ENCODE measurements at regions not wholly inside any gene's neighbourhood (a gene's known extent, or its start where the extent isn't known, plus 50 kb on each side); places are given as distances from the start of the nearest gene placed in this dataset.
A peak's percentile ranks its signal among the peaks of the same experiment; 100 is the strongest.

DNA sequence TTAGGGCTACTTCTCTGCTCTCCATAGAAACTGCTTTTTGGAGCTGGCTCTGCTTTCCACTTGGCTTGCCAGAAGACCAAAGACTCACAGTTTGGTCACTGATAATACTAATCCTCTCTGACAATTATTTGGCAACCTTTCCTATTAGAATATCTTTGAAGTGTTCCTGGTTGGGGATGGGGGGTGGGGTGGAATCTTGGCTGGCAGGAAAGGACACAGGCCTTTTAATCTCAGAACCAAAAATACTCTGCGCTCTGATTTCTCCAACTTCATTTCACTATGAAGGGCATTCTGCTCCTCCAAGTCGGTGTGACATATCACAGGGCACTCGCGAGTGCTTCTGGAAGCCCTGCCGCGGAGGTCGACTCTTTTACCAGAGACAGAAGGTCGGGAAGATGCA lies 1329.0 kb upstream of the WWC1 start:
- Histone ChIP-seq H3K27ac (ENCODE audit: low read depth in 2 of 2, low read length in 2 of 2) (no peak overlapping the region), H3K9ac (ENCODE audit: low read depth in 1 of 2, low read length in 2 of 2) (no peak overlapping the region), H3K4me1 (ENCODE audit: control insufficient read depth in 2 of 2, insufficient read depth in 2 of 2, low read length in 2 of 2) (no peaks in the 10 kb centered on the region), H3K4me3 (ENCODE audit: low read length in 2 of 2) (no peak overlapping the region), H3K9me3 (ENCODE audit: control insufficient read depth in 2 of 2, low read length in 2 of 2) (no peaks in the 10 kb centered on the region), H3K36me3 (ENCODE audit: control insufficient read depth in 2 of 2, insufficient read depth in 2 of 2, low read length in 2 of 2) (no peaks in the 10 kb centered on the region), H3K27me3 (ENCODE audit: control insufficient read depth in 2 of 2, insufficient read depth in 2 of 2, low read length in 2 of 2) (no peaks in the 10 kb centered on the region)

DNA sequence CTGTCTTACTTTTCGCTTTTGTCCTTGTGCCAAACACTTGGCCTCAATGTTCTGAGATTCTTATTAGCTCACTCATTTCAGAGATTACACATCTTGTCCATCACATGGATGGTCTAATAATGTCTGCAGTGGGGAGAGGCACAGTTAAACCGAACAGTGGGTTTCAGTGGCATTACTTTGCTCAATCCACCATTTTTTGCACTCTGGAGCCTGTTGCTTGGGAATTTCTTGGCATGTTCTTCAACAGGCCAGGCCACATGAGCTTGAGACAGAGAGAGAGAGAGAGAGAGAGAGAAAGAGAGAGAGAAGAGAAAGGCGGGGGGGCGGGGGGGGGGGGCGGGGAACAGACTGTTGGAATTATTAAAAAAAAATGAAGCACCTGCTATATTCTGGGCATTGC lies 1327.8 kb upstream of the WWC1 start:
- no peaks in the 10 kb centered on the region for H3K27me3 ChIP-seq (ENCODE audit: control insufficient read depth in 2 of 2, insufficient read depth in 2 of 2, low read length in 2 of 2)
- H3K4me3 ChIP-seq (ENCODE audit: low read length in 2 of 2) = no peak overlapping the region
- H3K36me3 ChIP-seq (ENCODE audit: control insufficient read depth in 2 of 2, insufficient read depth in 2 of 2, low read length in 2 of 2) = no peaks in the 10 kb centered on the region
- H3K4me1 ChIP-seq (ENCODE audit: control insufficient read depth in 2 of 2, insufficient read depth in 2 of 2, low read length in 2 of 2) = no peaks in the 10 kb centered on the region
- H3K9me3 ChIP-seq (ENCODE audit: control insufficient read depth in 2 of 2, low read length in 2 of 2) = no peaks in the 10 kb centered on the region
- H3K27ac ChIP-seq (ENCODE audit: low read depth in 2 of 2, low read length in 2 of 2) = no peak overlapping the region
- H3K9ac ChIP-seq (ENCODE audit: low read depth in 1 of 2, low read length in 2 of 2) = no peak overlapping the region

DNA sequence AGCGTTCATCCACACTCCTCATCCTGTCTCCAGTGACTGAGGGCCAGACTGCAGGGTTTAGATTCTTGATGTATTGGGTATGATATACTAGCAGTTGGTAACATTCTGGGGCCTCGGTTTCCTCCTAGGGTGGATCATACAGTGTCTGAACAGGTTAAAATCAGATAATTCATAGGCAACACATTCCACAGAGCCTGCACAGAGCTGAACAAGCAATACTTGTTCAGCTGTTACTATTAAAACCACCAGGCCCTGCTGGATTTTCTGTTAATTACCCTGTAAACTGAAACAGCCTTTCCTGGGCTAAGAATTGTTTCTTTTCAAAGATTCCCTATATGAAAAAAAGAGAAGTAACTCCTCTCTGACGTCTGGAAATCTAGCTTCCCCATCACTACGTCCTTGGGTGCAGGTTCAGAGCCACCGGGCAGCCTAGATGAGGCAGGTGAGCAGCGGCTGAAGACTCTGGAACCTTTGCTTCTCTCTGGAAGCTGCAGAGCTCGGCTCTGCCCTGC lies 1313.5 kb upstream of the WWC1 start:
- no peaks in the 10 kb centered on the region for H3K36me3 ChIP-seq (ENCODE audit: control insufficient read depth in 2 of 2, insufficient read depth in 2 of 2, low read length in 2 of 2)
- H3K4me3 ChIP-seq (ENCODE audit: low read length in 2 of 2) = peak overlapping the region; percentile 78 to 90
- peak overlapping the region in 1 of 2 donors; percentile 55 for H3K9ac ChIP-seq (ENCODE audit: low read depth in 1 of 2, low read length in 2 of 2)
- H3K4me1 ChIP-seq (ENCODE audit: control insufficient read depth in 2 of 2, insufficient read depth in 2 of 2, low read length in 2 of 2) = peaks cover 2 to 4% of the 10 kb centered on the region in 2 donors
- no peak overlapping the region for H3K27ac ChIP-seq (ENCODE audit: low read depth in 2 of 2, low read length in 2 of 2)
- no peaks in the 10 kb centered on the region for H3K9me3 ChIP-seq (ENCODE audit: control insufficient read depth in 2 of 2, low read length in 2 of 2)
- no peaks in the 10 kb centered on the region for H3K27me3 ChIP-seq (ENCODE audit: control insufficient read depth in 2 of 2, insufficient read depth in 2 of 2, low read length in 2 of 2)

DNA sequence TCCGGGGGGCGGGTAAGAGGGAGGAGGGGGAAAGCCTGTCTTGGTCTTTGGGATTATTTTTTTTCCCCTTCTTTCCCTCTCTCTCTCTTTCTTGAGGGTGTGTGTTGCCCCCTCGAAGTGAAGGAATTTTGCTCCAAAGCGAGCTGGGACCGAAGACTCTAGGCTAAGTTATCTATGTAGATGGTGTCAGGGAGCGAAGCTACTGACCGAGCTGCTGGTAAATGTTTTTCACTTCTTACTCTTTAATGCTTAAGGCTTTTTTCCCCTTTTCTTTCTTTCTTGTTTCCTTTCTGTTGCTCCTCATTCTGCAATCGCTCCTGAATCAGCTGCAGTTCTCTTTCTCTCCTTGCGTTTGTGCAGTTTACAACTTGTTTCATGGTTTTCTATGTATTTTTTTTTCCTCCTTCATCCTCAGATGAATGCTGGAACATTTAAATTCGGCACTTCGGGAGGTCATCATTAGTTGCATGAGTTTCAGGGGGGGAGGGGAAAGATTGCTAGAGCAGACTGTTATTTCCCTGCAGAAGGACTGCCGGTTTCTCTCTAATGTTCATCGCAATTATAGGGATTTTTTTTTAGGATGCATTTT lies 1312.0 kb upstream of the WWC1 start:
- Histone ChIP-seq H3K27ac (ENCODE audit: low read depth in 2 of 2, low read length in 2 of 2) (peak overlapping the region in 1 of 2 donors; percentile 7), H3K4me3 (ENCODE audit: low read length in 2 of 2) (peak overlapping the region; percentile 78 to 90), H3K36me3 (ENCODE audit: control insufficient read depth in 2 of 2, insufficient read depth in 2 of 2, low read length in 2 of 2) (no peaks in the 10 kb centered on the region), H3K9me3 (ENCODE audit: control insufficient read depth in 2 of 2, low read length in 2 of 2) (no peaks in the 10 kb centered on the region), H3K27me3 (ENCODE audit: control insufficient read depth in 2 of 2, insufficient read depth in 2 of 2, low read length in 2 of 2) (no peaks in the 10 kb centered on the region), H3K4me1 (ENCODE audit: control insufficient read depth in 2 of 2, insufficient read depth in 2 of 2, low read length in 2 of 2) (peaks cover 2 to 4% of the 10 kb centered on the region in 2 donors), H3K9ac (ENCODE audit: low read depth in 1 of 2, low read length in 2 of 2) (no peak overlapping the region)

DNA sequence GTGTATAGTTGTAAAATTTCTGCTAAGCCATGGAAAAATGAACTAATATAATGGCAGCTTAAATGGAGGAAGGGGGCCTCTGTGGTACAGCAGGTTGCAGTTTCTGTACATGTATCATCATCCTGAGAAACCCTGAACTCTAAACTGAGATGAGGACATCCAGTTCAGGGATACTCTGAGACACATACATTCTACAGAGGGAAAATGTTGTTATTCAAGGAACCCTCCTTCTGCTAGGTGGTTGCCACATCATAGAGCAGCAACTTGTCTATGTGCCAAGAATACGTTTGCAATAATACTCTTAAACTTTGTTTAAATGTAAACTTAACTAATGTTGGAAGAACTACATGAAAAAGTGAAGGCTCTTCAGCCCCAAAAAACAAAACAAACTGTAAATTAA lies 1310.8 kb upstream of the WWC1 start:
- Histone ChIP-seq H3K4me3 (ENCODE audit: low read length in 2 of 2) (peak overlapping the region in 1 of 2 donors; percentile 34), H3K27me3 (ENCODE audit: control insufficient read depth in 2 of 2, insufficient read depth in 2 of 2, low read length in 2 of 2) (no peaks in the 10 kb centered on the region), H3K36me3 (ENCODE audit: control insufficient read depth in 2 of 2, insufficient read depth in 2 of 2, low read length in 2 of 2) (no peaks in the 10 kb centered on the region), H3K27ac (ENCODE audit: low read depth in 2 of 2, low read length in 2 of 2) (no peak overlapping the region), H3K4me1 (ENCODE audit: control insufficient read depth in 2 of 2, insufficient read depth in 2 of 2, low read length in 2 of 2) (peaks cover 2 to 4% of the 10 kb centered on the region in 2 donors), H3K9ac (ENCODE audit: low read depth in 1 of 2, low read length in 2 of 2) (no peak overlapping the region), H3K9me3 (ENCODE audit: control insufficient read depth in 2 of 2, low read length in 2 of 2) (no peaks in the 10 kb centered on the region)

DNA sequence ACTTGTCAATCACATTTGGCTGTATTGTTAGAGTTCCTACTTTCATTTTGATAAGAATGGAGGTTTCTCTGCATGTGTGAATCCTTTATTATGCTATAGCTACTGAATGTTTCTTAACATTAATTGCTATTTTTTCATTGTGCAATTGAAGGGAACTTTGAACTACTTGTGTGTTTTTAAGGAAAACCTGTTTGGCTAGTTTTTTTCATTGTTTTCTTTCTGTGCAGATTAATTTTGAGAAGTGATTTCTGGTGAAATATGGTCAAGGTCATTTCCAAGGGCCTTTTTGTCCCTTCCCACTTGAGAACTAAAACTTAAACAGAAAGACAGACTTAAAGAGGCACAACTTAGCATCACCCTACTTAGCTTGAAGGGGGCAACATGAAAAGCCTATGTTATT lies 1309.2 kb upstream of the WWC1 start:
- Histone ChIP-seq H3K9ac (ENCODE audit: low read depth in 1 of 2, low read length in 2 of 2) (no peak overlapping the region), H3K4me1 (ENCODE audit: control insufficient read depth in 2 of 2, insufficient read depth in 2 of 2, low read length in 2 of 2) (peaks cover 2 to 4% of the 10 kb centered on the region in 2 donors), H3K36me3 (ENCODE audit: control insufficient read depth in 2 of 2, insufficient read depth in 2 of 2, low read length in 2 of 2) (no peaks in the 10 kb centered on the region), H3K27me3 (ENCODE audit: control insufficient read depth in 2 of 2, insufficient read depth in 2 of 2, low read length in 2 of 2) (no peaks in the 10 kb centered on the region), H3K4me3 (ENCODE audit: low read length in 2 of 2) (no peak overlapping the region), H3K9me3 (ENCODE audit: control insufficient read depth in 2 of 2, low read length in 2 of 2) (no peaks in the 10 kb centered on the region), H3K27ac (ENCODE audit: low read depth in 2 of 2, low read length in 2 of 2) (peak overlapping the region in 1 of 2 donors; percentile 20)

DNA sequence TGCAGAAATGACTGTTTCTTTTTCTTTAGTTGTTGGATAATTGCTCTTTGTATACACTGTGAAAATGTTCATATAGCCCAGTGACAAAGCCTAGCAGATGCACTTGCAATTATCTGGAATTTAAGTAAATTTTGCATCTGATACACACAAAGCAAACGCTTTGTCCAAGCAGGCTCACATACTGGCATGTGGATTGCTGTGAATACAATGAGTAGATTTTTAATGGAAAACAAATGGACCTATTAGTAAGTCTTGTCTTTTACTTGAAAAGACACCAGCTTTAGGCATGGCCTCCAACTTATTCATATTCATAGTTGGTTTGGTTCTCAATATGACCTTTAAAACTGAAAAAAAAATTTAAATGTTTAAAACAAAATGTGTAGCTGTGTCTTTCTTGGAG lies 1299.8 kb upstream of the WWC1 start:
- H3K36me3 ChIP-seq (ENCODE audit: control insufficient read depth in 2 of 2, insufficient read depth in 2 of 2, low read length in 2 of 2) = no peaks in the 10 kb centered on the region

DNA sequence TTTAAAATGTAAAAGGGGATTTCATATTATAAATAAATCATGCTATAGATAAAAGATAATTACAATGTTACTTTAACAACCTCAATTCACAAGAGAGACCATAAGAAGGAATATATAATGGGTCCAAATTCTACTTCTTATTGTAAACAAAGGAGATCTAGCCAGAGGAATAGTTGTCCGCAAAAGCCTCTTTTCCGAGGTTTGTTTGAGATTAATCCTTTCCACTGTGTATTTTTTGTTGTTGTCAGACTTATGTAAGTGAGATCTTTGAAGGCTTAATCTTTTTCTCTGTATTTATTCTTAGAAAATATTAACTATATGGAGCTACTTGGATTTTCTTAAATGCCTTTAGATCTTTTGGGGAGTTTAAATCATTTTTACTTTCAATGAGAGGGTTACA lies 1299.3 kb upstream of the WWC1 start:
- H3K9me3 ChIP-seq (ENCODE audit: control insufficient read depth in 2 of 2, low read length in 2 of 2) = no peaks in the 10 kb centered on the region
- no peaks in the 10 kb centered on the region for H3K36me3 ChIP-seq (ENCODE audit: control insufficient read depth in 2 of 2, insufficient read depth in 2 of 2, low read length in 2 of 2)
- no peak overlapping the region for H3K9ac ChIP-seq (ENCODE audit: low read depth in 1 of 2, low read length in 2 of 2)
- no peak overlapping the region for H3K27ac ChIP-seq (ENCODE audit: low read depth in 2 of 2, low read length in 2 of 2)
- no peaks in the 10 kb centered on the region for H3K27me3 ChIP-seq (ENCODE audit: control insufficient read depth in 2 of 2, insufficient read depth in 2 of 2, low read length in 2 of 2)
- H3K4me3 ChIP-seq (ENCODE audit: low read length in 2 of 2) = no peak overlapping the region
- H3K4me1 ChIP-seq (ENCODE audit: control insufficient read depth in 2 of 2, insufficient read depth in 2 of 2, low read length in 2 of 2) = no peaks in the 10 kb centered on the region

More for the DNA sequence above, 1299.8 kb upstream of the WWC1 start:
- no peaks in the 10 kb centered on the region for H3K27me3 ChIP-seq (ENCODE audit: control insufficient read depth in 2 of 2, insufficient read depth in 2 of 2, low read length in 2 of 2)
- H3K9me3 ChIP-seq (ENCODE audit: control insufficient read depth in 2 of 2, low read length in 2 of 2) = no peaks in the 10 kb centered on the region
- H3K4me1 ChIP-seq (ENCODE audit: control insufficient read depth in 2 of 2, insufficient read depth in 2 of 2, low read length in 2 of 2) = no peaks in the 10 kb centered on the region
- no peak overlapping the region for H3K27ac ChIP-seq (ENCODE audit: low read depth in 2 of 2, low read length in 2 of 2)
- H3K4me3 ChIP-seq (ENCODE audit: low read length in 2 of 2) = no peak overlapping the region
- no peak overlapping the region for H3K9ac ChIP-seq (ENCODE audit: low read depth in 1 of 2, low read length in 2 of 2)

DNA sequence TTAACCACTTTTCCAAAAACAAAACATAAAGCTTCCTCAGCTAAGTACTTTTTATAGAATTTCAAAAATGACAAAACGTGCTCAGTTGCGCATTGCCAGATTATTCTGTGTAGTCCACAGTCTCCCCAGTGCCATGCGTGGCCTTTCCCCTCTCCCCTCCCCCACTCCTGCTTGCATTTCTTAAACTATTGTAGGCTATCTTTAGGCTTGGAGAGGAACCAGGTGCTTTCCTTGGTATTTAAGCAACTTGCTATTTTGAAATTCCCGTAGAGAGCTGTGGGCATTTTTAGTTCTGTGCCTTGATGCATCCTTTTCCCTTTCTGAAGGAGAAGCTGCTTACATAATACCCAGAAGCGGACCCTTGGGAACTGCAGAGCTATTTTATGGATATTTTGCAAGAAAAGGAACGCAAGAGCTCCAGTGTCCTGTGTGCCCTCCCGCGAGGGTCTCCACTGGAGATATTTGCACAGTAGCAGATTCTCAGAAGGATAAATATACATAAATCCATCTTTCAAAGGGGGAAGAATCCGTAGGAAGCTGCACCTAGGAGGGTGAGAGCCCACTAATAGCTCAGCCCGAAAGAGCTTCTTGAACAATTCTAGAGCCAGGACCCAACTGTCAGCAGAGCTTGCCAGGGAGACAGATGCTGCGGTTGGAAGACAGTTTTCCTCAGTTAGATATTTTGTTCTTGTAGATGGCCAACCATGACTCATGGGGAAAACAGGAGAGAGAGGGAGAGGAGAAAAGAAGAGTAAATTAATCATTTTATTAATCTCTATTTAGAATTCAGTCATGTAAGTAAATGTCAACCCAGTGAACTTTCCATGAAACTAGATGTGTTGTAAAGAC lies 1298.3 kb upstream of the WWC1 start:
- no peaks in the 10 kb centered on the region for H3K9me3 ChIP-seq (ENCODE audit: control insufficient read depth in 2 of 2, low read length in 2 of 2)
- H3K9ac ChIP-seq (ENCODE audit: low read depth in 1 of 2, low read length in 2 of 2) = no peak overlapping the region
- no peak overlapping the region for H3K4me3 ChIP-seq (ENCODE audit: low read length in 2 of 2)
- H3K27me3 ChIP-seq (ENCODE audit: control insufficient read depth in 2 of 2, insufficient read depth in 2 of 2, low read length in 2 of 2) = no peaks in the 10 kb centered on the region
- H3K27ac ChIP-seq (ENCODE audit: low read depth in 2 of 2, low read length in 2 of 2) = no peak overlapping the region
- H3K4me1 ChIP-seq (ENCODE audit: control insufficient read depth in 2 of 2, insufficient read depth in 2 of 2, low read length in 2 of 2) = no peaks in the 10 kb centered on the region
- no peaks in the 10 kb centered on the region for H3K36me3 ChIP-seq (ENCODE audit: control insufficient read depth in 2 of 2, insufficient read depth in 2 of 2, low read length in 2 of 2)

DNA sequence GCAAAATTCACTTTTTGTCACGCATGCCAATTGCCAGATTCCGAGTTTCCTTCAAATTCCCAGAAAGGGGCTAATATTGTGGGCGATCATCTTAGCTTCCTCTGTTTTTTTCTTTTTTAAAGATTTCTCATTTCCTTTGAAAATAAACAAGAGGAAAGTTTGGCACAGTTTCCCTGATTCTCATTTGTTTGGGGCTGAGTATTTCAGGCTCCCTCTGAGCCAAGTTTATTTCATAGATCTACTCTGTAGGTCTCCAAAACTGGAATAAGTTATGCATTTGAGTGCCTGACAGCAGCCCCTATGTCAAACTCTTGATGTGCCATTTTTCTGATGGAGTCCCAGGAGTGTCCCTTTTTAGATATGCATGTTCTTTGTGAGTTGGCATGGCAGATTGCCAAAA lies 1297.2 kb upstream of the WWC1 start:
- Histone ChIP-seq H3K9ac (ENCODE audit: low read depth in 1 of 2, low read length in 2 of 2) (no peak overlapping the region), H3K4me1 (ENCODE audit: control insufficient read depth in 2 of 2, insufficient read depth in 2 of 2, low read length in 2 of 2) (no peaks in the 10 kb centered on the region), H3K9me3 (ENCODE audit: control insufficient read depth in 2 of 2, low read length in 2 of 2) (no peaks in the 10 kb centered on the region), H3K4me3 (ENCODE audit: low read length in 2 of 2) (no peak overlapping the region), H3K27ac (ENCODE audit: low read depth in 2 of 2, low read length in 2 of 2) (no peak overlapping the region), H3K27me3 (ENCODE audit: control insufficient read depth in 2 of 2, insufficient read depth in 2 of 2, low read length in 2 of 2) (no peaks in the 10 kb centered on the region), H3K36me3 (ENCODE audit: control insufficient read depth in 2 of 2, insufficient read depth in 2 of 2, low read length in 2 of 2) (no peaks in the 10 kb centered on the region)

All from mucosa of rectum (tissue), 2 donors.